ENCODE measurements at regions not wholly inside any gene's neighbourhood (a gene's known extent, or its start where the extent isn't known, plus 50 kb on each side); places are given as distances from the start of the nearest gene placed in this dataset.

- CTCF ChIA-PET: no interaction called here
- intact Hi-C loops (cut with micrococcal nuclease; ENCODE audit: unreplicated experiment): no loop called here
- Histone ChIP-seq H3K4me2 (no peak overlapping the region), H3K27me3 (ENCODE audit: insufficient read depth, low read depth) (peaks cover 92% of the 10 kb centered on the region), H3K9me2 (ENCODE audit: insufficient read depth) (no peaks in the 10 kb centered on the region), H2AFZ (no peak overlapping the region), H3F3A (ENCODE audit: insufficient read depth, low read depth) (no peaks in the 10 kb centered on the region), H3K36me3 (ENCODE audit: low read depth) (no peaks in the 10 kb centered on the region), H3K4me3 (no peak overlapping the region), H3K9me3 (ENCODE audit: insufficient read depth, low read depth) (no peaks in the 10 kb centered on the region), H3K79me2 (ENCODE audit: low read depth) (no peaks in the 10 kb centered on the region), H3K27ac (no peak overlapping the region), H3K4me1 (replicated peaks; ENCODE audit: insufficient read depth) (no peaks in the 10 kb centered on the region), H4K20me1 (ENCODE audit: insufficient read depth) (peaks cover 4% of the 10 kb centered on the region; the same call in 1 of the 2 replicates)
- POLR2A ChIA-PET (ENCODE audit: unreplicated experiment): no interaction called here
- BruUV-seq (replicated peaks): no TSS peak
- no peak for DNase-seq
- no peak for TF ChIP-seq EZH2 (IDR thresholded peaks at IDR 0.05; ENCODE audit: low read depth)
- TF ChIP-seq CTCF (conservative IDR thresholded peaks at IDR 0.05): no peak
These were observed 388.7 kb upstream of the MYT1L start for GRCh38 chr2:2719781-2720180.

DNA sequence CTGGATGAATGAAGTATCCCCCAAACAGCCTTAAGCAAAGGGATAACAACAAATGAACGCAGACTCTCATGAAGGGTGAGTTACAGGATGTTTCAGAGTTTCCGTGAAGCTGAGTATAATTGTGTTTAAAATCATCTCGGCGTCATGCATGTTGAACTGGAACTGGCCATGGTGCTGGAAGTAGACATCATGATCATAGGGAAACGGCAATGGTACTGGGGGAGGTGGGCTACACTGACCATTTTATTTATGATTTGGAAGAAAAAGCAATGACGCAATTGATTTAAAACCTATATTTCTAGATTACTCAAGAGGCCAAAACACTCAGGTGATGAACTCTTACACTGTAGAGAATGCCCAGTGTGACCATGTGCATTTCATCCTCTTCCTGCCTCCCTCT is 387.9 kb upstream of the MYT1L start:
- H3K4me2 ChIP-seq: no peak overlapping the region
- no peak for TF ChIP-seq CTCF (conservative IDR thresholded peaks at IDR 0.05)
- no peak for TF ChIP-seq EZH2 (IDR thresholded peaks at IDR 0.05; ENCODE audit: low read depth)
- no peaks in the 10 kb centered on the region for H3K4me1 ChIP-seq (replicated peaks; ENCODE audit: insufficient read depth)
- no peaks in the 10 kb centered on the region for H3K9me2 ChIP-seq (ENCODE audit: insufficient read depth)
- peaks cover 90% of the 10 kb centered on the region for H3K27me3 ChIP-seq (ENCODE audit: insufficient read depth, low read depth)
- BruUV-seq (replicated peaks): no TSS peak
- POLR2A ChIA-PET (ENCODE audit: unreplicated experiment): no interaction called here
- H3K4me3 ChIP-seq: no peak overlapping the region
- intact Hi-C loops (cut with micrococcal nuclease; ENCODE audit: unreplicated experiment): no loop called here
- no peaks in the 10 kb centered on the region for H3K36me3 ChIP-seq (ENCODE audit: low read depth)
- no peaks in the 10 kb centered on the region for H3F3A ChIP-seq (ENCODE audit: insufficient read depth, low read depth)
- CTCF ChIA-PET: no interaction called here
- H3K27ac ChIP-seq: no peak overlapping the region
- H4K20me1 ChIP-seq (ENCODE audit: insufficient read depth): peaks cover 4% of the 10 kb centered on the region; the same call in 1 of the 2 replicates
- no peaks in the 10 kb centered on the region for H3K9me3 ChIP-seq (ENCODE audit: insufficient read depth, low read depth)
- no peaks in the 10 kb centered on the region for H3K79me2 ChIP-seq (ENCODE audit: low read depth)
- no peak for DNase-seq
- H2AFZ ChIP-seq: no peak overlapping the region

- intact Hi-C loops (cut with micrococcal nuclease; ENCODE audit: unreplicated experiment): no loop called here
- Histone ChIP-seq H3K4me2 (no peak overlapping the region), H3K36me3 (ENCODE audit: low read depth) (no peaks in the 10 kb centered on the region), H3K9me2 (ENCODE audit: insufficient read depth) (no peaks in the 10 kb centered on the region), H3F3A (ENCODE audit: insufficient read depth, low read depth) (no peaks in the 10 kb centered on the region), H2AFZ (no peak overlapping the region), H3K27me3 (ENCODE audit: insufficient read depth, low read depth) (peaks cover 91% of the 10 kb centered on the region), H4K20me1 (ENCODE audit: insufficient read depth) (peaks cover 4% of the 10 kb centered on the region; the same call in 1 of the 2 replicates), H3K9me3 (ENCODE audit: insufficient read depth, low read depth) (no peaks in the 10 kb centered on the region), H3K79me2 (ENCODE audit: low read depth) (no peaks in the 10 kb centered on the region), H3K4me1 (replicated peaks; ENCODE audit: insufficient read depth) (no peaks in the 10 kb centered on the region), H3K27ac (no peak overlapping the region), H3K4me3 (no peak overlapping the region)
- no peak for DNase-seq
- no TSS peak for BruUV-seq (replicated peaks)
- TF ChIP-seq CTCF (conservative IDR thresholded peaks at IDR 0.05): no peak
- TF ChIP-seq EZH2 (IDR thresholded peaks at IDR 0.05; ENCODE audit: low read depth): no peak
- ChIA-PET POLR2A (ENCODE audit: unreplicated experiment) (no interaction called here), CTCF (no interaction called here)
These were observed 386.3 kb upstream of the MYT1L start for GRCh38 chr2:2717406-2717805.

Data from PC-9 (cell line).